ENCODE measurements at regions not wholly inside any gene's neighbourhood (a gene's known extent, or its start where the extent isn't known, plus 50 kb on each side); places are given as distances from the start of the nearest gene placed in this dataset.

- TF ChIP-seq CTCF (IDR thresholded peaks at IDR 0.05; ENCODE audit: low read depth, low read length): no peak
- TF ChIP-seq EZH2phosphoT487 (IDR thresholded peaks at IDR 0.05; ENCODE audit: low read depth): no peak
Observed at GRCh38 chr18:68557183-68557582, 157.7 kb downstream of the TMX3 start.

Measured in OCI-LY3 (cell line).